MM.1S (cell line): ENCODE measurements at regions not wholly inside any gene's neighbourhood (a gene's known extent, or its start where the extent isn't known, plus 50 kb on each side); places are given as distances from the start of the nearest gene placed in this dataset.

Experiments used
- DNase-seq: peaks from one replicate; pipeline ENCODE4 v3.0.0-alpha.2; 2015
- H2AFZ ChIP-seq: fragments of 300-600 bp; sonication (generic); 2 replicates; pipeline ENCODE4 v1.6.0; 2016; ENCODE audit warnings: antibody characterized with exemption, low read length
- H3F3A ChIP-seq: fragments of 300-600 bp; sonication (generic); 2 replicates; pipeline ENCODE4 v1.6.1; 2016; ENCODE audit warnings: mild to moderate bottlenecking, antibody characterized with exemption, low read length, moderate library complexity, mixed read lengths; ENCODE audit not compliant: insufficient read depth
- H3K27ac ChIP-seq: fragments of 300-600 bp; sonication (generic); 2 replicates; pipeline ENCODE4 v1.5.1; 2016; ENCODE audit warnings: mild to moderate bottlenecking, low read length
- H3K27me3 ChIP-seq: fragments of 300-600 bp; sonication (generic); replicated peaks from 2 replicates; pipeline ENCODE4 v1.6.0; 2016; ENCODE audit warnings: low read length; ENCODE audit not compliant: insufficient read depth
- H3K36me3 ChIP-seq: fragments of 300-600 bp; sonication (generic); replicated peaks from 2 replicates; pipeline ENCODE4 v1.6.1; 2016; ENCODE audit warnings: mild to moderate bottlenecking, low read length, mixed read lengths; ENCODE audit not compliant: insufficient read depth
- H3K4me1 ChIP-seq: fragments of 300-600 bp; sonication (generic); 2 replicates; pipeline ENCODE4 v1.6.1; 2016; ENCODE audit warnings: low read length, mixed read lengths
- H3K4me2 ChIP-seq: fragments of 300-600 bp; sonication (generic); 2 replicates; pipeline ENCODE4 v1.6.0; 2016; ENCODE audit warnings: low read depth, low read length
- H3K4me3 ChIP-seq: fragments of 300-600 bp; sonication (generic); 2 replicates; pipeline ENCODE4 v1.5.1; 2016; ENCODE audit warnings: low read length, mixed read lengths
- H3K79me2 ChIP-seq: fragments of 300-600 bp; sonication (generic); 2 replicates; pipeline ENCODE4 v1.6.1; 2016; ENCODE audit warnings: mixed run types, low read length, mixed read lengths
- H3K9ac ChIP-seq: fragments of 300-600 bp; sonication (generic); 2 replicates; pipeline ENCODE4 v1.6.1; 2016; ENCODE audit warnings: low read length, mixed read lengths
- H3K9me2 ChIP-seq: fragments of 300-600 bp; sonication (generic); replicated peaks from 2 replicates; pipeline ENCODE4 v1.6.1; 2016; ENCODE audit warnings: mild to moderate bottlenecking, low read length, mixed read lengths; ENCODE audit not compliant: insufficient read depth
- H3K9me3 ChIP-seq: fragments of 300-600 bp; sonication (generic); replicated peaks from 2 replicates; pipeline ENCODE4 v1.6.1; 2016; ENCODE audit warnings: mild to moderate bottlenecking, low read length, mixed read lengths; ENCODE audit not compliant: insufficient read depth
- H4K20me1 ChIP-seq: fragments of 300-600 bp; sonication (generic); 2 replicates; pipeline ENCODE4 v1.6.1; 2016; ENCODE audit warnings: mild to moderate bottlenecking, low read length, moderate library complexity, mixed read lengths; ENCODE audit not compliant: insufficient read depth
- EZH2 ChIP-seq: fragments of 300-600 bp; sonication (generic); optimal IDR thresholded peaks from 2 replicates; pipeline ENCODE3; 2017; ENCODE audit warnings: low read depth, mild to moderate bottlenecking, antibody characterized with exemption, low read length, mixed read lengths
- EZH2phosphoT487 ChIP-seq: fragments of 300-600 bp; sonication (generic); IDR thresholded peaks from 2 replicates; pipeline ENCODE4 v1.6.1; 2018; ENCODE audit warnings: antibody characterized with exemption, low read length
- TF ChIP-seq, protein P1 (sequence below): fragments of 300-600 bp; sonication (generic); IDR thresholded peaks from 2 replicates; pipeline ENCODE4 v1.5.1; 2016; ENCODE audit warnings: antibody characterized with exemption, low read length, mixed read lengths

GRCh38 chr2:239669181-239669898 lies 268.5 kb upstream of the HDAC4 start:
- TF ChIP-seq EZH2phosphoT487 (no peak), EZH2 (no peak)
- TF ChIP-seq, protein P1, sequence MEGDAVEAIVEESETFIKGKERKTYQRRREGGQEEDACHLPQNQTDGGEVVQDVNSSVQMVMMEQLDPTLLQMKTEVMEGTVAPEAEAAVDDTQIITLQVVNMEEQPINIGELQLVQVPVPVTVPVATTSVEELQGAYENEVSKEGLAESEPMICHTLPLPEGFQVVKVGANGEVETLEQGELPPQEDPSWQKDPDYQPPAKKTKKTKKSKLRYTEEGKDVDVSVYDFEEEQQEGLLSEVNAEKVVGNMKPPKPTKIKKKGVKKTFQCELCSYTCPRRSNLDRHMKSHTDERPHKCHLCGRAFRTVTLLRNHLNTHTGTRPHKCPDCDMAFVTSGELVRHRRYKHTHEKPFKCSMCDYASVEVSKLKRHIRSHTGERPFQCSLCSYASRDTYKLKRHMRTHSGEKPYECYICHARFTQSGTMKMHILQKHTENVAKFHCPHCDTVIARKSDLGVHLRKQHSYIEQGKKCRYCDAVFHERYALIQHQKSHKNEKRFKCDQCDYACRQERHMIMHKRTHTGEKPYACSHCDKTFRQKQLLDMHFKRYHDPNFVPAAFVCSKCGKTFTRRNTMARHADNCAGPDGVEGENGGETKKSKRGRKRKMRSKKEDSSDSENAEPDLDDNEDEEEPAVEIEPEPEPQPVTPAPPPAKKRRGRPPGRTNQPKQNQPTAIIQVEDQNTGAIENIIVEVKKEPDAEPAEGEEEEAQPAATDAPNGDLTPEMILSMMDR: no peak
- Histone ChIP-seq H3K4me2 (no peak overlapping the region), H3K27ac (no peak overlapping the region), H3K79me2 (no peaks in the 10 kb centered on the region), H4K20me1 (no peaks in the 10 kb centered on the region), H3K9me3 (no peaks in the 10 kb centered on the region), H3K36me3 (no peaks in the 10 kb centered on the region), H3K4me1 (no peaks in the 10 kb centered on the region), H3K27me3 (no peaks in the 10 kb centered on the region), H2AFZ (no peak overlapping the region), H3K9me2 (no peaks in the 10 kb centered on the region), H3F3A (no peaks in the 10 kb centered on the region), H3K4me3 (no peak overlapping the region), H3K9ac (no peak overlapping the region)
- no peak for DNase-seq

DNA sequence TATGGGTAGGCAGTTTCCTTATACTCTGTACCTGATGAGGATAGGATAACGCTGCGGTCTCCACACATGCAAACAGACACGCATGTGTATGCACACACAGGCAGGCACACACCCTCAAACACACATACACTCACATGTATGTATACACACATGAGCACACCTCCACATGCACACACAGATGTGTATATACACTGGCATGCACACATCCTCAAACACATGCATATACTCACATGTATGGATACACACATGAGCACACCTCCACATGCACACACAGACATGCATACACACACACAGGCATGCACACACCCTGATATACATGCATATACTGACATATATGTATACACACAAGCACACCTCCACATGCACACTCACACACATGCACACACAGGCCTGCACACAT lies 267.8 kb upstream of the HDAC4 start:
- DNase-seq: no peak
- Histone ChIP-seq H3K4me1 (no peaks in the 10 kb centered on the region), H4K20me1 (no peaks in the 10 kb centered on the region), H3F3A (no peaks in the 10 kb centered on the region), H3K9me3 (no peaks in the 10 kb centered on the region), H3K79me2 (no peaks in the 10 kb centered on the region), H3K27me3 (no peaks in the 10 kb centered on the region), H2AFZ (no peak overlapping the region), H3K4me3 (no peak overlapping the region), H3K36me3 (no peaks in the 10 kb centered on the region), H3K9me2 (no peaks in the 10 kb centered on the region), H3K27ac (no peak overlapping the region), H3K4me2 (no peak overlapping the region), H3K9ac (no peak overlapping the region)
- TF ChIP-seq EZH2 (no peak), EZH2phosphoT487 (no peak)
- TF ChIP-seq, protein P1: no peak

GRCh38 chr2:239668042-239668441 lies 267.2 kb upstream of the HDAC4 start:
- TF ChIP-seq, protein P1: no peak
- no peak for TF ChIP-seq EZH2
- no peak for TF ChIP-seq EZH2phosphoT487
- Histone ChIP-seq H3K36me3 (no peaks in the 10 kb centered on the region), H3K27me3 (no peaks in the 10 kb centered on the region), H3F3A (no peaks in the 10 kb centered on the region), H3K4me3 (no peak overlapping the region), H3K79me2 (no peaks in the 10 kb centered on the region), H3K9ac (no peak overlapping the region), H3K4me1 (no peaks in the 10 kb centered on the region), H3K27ac (no peak overlapping the region), H3K4me2 (no peak overlapping the region), H4K20me1 (no peaks in the 10 kb centered on the region), H3K9me3 (no peaks in the 10 kb centered on the region), H2AFZ (no peak overlapping the region), H3K9me2 (no peaks in the 10 kb centered on the region)
- no peak for DNase-seq
